Cerebellar cortex (tissue), 1 donor: ENCODE measurements at regions not wholly inside any gene's neighbourhood (a gene's known extent, or its start where the extent isn't known, plus 50 kb on each side); places are given as distances from the start of the nearest gene placed in this dataset.

Source experiments
- DNase-seq: peaks from one replicate; pipeline ENCODE4 v3.0.0-alpha.2; 2015; ENCODE audit warnings: low spot score

DNA sequence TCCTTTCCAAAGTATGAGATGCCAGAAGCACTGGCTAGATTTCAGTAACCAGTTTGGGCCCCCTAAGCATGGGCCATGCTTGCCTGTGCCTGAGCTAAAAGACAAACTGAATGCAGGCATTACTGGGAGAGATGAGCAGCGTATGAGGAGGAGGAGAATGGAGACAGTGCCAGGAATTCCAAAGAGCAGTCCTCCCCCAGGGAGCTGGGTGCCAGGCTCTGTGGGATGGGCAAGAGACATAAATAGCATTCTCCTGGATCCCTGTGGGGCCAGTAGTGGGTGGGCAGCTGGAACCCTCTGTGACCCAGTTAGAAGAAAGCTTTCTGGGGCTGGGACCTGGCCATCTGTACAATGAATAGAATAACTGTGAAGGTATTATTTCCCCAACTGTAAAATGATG lies 235.6 kb downstream of the KCNA4 start:
- no peak for DNase-seq

DNA sequence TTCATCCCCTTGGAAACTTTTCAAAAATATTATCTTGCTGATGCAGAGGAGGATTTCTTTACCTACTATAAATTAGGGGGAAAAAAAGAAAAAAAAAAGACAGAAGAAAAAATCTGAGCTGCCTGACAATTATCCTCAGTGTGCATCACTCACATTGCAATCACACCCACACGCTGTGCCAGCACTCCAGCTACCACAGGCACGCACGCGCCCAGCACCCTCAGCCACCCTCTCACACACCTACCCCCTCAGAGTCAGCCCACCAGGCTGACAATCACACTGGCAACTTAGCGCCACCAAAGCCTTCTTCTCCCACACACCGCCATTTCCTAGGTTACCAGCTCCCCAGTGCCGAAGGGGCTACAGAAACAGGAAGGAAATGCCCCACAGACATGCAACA lies 236.1 kb downstream of the KCNA4 start:
- DNase-seq, result no peak

GRCh38 chr11:29773656-29774264 lies 243.1 kb downstream of the KCNA4 start:
- DNase-seq, result no peak

DNA sequence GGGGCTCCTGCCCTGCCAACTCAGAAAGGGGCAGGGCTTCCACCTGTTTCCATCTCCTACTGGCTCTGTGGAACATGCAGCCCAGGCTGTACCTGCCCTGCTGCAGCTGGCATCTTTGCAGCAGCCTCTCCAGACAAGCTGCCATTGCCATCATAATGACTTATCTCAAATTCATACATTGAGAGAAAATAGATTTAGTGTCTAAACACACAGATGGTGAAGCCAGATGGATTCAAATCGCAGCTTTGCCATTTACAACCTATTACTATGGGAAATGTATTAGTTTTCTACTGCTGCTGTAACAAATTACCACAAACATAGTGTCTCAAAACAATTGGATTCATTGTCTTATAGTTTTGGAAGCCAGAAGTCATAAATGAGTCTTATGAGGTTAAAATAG lies 260.0 kb downstream of the KCNA4 start:
- no peak for DNase-seq

DNA sequence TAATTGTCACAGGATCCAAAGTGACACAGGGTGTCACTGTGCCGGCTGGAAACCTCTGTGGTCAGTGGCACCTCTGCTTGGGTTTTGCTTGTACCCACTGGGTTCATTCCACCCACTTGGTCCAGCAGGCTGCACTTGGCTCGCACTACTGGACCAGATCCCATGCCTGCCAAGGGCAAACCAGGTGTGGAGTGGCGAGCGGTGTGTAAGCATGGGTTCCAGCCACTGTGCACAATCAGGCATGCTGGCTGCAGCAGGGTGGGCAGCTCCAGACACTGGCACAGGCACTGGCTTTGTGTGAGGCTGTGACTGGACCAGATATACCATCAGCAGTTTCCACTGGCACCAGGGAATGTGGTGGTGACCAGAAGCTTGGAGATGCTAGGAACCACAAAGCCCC lies 261.4 kb downstream of the KCNA4 start:
- no peak for DNase-seq

DNA sequence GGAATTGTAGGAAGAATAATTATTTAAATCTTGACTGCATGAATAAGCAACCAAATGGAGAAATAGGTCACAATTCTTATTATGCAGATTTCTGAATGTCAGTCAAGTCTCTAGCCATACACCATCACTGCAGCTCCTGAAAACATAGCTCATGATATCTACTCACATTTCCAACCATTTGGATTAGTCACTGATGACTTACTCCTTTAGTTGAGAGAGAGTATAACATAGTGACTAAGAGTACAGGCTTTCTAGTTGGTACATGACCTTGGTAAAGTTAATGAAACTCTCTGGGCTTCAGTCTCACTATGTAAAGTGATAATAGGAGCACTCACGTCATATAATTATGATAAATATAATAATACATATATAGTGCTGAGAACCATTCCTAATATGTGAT lies 265.2 kb downstream of the KCNA4 start:
- DNase-seq, result no peak

- no peak for DNase-seq
Observed at GRCh38 chr11:29750392-29750791, 266.4 kb downstream of the KCNA4 start.

GRCh38 chr11:29734287-29734686 lies 282.5 kb downstream of the KCNA4 start:
- no peak for DNase-seq

- DNase-seq, result no peak
Observed at GRCh38 chr11:29713831-29714320, 303.0 kb downstream of the KCNA4 start.

DNA sequence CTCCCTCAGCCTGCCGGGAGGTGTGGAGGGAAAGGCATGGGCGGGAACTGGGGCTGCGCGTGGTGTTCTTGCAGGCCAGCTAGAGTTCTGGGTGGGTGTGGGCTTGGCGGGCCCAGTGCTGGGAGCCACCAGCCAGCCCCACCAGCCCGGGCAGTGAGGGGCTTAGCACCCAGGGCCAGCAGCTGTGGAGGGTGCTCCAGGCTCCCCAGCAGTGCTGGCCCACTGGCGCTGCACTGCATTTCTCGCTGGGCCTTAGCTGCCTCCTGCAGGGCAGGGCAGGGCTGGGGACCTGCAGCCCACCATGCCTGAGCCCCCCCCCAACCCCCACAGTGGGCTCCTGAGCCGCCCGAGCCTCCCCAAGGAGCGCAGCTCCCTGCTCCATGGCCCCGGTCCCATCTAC lies 304.2 kb downstream of the KCNA4 start:
- no peak for DNase-seq

DNA sequence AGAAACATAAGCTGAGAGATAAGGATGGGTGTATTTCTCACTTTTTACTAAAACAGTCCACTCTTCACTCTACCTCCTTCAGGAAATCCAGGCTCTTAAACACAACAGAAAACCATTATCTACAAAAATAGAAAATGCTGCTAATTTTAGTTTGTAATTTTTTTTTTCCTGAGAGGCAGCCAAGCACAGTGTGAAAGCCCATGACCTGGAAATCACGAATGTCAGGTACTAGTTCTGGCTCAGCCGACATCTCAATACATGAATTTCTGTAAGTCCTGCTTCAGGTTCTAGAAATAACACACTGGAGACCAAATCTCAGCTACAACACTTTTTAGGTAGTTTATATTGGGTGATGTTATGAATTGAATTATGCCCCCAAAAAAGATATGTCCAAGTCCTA lies 308.9 kb downstream of the KCNA4 start:
- DNase-seq, result no peak

DNA sequence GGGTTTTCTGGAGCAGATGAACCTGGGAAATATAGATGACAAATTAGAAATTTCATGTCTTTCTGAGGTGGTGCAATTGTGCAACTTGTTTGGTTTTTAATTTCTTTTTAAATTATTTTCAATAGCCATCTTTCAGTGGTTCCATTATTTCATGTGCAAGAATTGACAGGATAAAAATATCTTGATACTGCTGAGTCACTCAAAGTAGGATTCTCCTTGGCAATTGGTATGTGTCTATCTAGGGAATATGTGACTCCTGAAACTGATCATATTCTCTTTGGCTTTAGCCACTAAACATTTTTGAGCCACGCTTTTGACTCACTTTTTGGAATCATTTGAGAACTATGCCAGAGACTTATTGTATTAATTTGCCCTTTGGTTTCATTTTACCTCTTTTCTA lies 331.5 kb downstream of the KCNA4 start:
- no peak for DNase-seq

DNA sequence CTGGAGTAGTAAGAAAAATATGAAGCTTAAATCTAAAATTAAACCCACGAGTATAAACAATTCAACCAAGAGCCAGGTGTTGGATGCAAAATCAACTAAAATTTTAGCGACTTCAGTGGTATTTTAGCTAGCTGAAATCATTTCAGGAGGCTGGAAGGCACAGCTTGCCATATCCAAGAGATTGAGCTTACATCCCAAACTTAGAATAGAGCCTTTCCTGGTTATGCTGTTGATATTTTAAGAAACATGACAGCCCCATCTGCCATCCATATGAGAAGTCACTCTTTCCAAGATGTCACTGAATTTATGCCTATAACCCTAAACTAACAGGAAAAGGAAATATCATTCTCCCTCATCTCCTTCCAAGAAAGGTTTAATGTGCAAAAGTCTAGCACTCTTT lies 334.0 kb downstream of the KCNA4 start:
- DNase-seq, result no peak

DNA sequence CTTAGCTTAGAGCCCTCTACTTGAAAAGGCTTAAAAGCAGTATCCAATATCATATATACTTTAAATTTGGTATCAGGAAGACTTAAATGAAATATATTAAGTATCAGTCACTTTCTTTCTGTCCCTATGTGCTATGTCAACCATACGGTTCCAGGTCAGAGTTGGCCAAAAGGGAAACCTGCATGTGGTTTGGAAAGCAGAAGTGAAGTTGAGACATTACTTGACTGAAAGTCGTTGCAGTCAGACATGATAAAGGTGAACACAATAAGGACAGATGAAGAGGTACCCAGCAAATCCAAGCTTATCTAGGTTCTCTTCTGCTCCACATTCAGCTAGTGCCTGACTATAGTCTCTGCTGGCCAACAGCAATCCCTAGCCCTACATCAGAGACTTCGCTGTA lies 336.8 kb downstream of the KCNA4 start:
- DNase-seq, result no peak

DNA sequence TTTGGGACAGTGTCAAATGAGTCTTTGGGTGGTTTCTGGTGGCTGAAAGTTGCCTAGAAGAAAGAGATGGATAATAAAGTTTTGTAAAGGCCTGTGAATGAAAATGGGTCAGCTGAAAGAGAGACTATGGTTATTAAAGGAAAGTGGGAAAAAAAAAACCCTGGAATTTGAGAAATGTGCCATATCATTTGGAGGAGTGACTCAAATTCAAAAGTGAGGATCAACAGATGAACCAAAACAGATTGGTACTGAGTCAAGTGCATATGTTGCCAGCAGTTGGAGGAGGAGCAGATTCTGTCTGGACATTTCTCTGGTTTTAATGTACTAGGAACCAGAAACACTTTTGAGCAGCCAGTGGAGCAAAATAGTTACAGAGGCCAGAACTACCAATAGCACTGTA lies 339.8 kb downstream of the KCNA4 start:
- no peak for DNase-seq

GRCh38 chr11:29669310-29669709 lies 347.5 kb downstream of the KCNA4 start:
- no peak for DNase-seq

DNA sequence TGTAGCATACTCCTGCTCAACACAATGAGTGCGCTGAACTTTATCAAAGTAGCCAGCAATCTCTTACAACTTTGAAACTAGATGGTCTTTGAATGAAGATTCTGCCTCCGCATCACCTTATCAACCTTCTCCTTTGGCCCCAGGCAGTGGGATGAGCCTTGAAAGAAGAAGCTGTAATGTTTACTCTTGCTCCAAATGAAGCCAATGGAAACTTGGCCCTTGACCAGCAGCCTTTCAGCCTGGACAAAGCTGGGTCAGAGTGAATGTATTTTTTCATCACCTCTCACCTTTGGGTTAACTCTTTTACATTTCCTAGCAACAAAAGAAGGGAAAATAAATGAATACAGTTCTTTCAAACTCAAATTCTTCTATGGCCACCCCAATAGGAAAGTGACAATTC lies 359.1 kb downstream of the KCNA4 start:
- DNase-seq, result no peak

- DNase-seq, result no peak
Observed at GRCh38 chr11:29656597-29656996, 360.2 kb downstream of the KCNA4 start.

DNA sequence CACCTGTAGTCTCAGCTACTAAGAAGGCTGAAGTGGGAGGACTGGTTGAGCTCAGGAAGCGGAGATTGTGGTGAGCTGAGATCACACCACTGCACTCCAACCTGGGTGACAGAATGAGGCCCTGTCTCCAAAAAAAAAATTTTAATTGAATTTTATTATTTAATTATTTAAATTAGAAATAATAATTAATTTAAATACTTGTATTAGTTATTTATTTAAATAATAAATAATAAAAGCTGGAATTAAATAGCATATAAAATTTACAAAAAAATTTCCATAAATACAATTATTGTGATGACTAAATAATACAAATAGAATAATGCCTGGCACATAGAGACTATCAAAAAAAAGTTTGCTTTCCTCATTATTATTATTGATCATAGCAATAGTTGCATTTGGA lies 371.5 kb downstream of the KCNA4 start:
- no peak for DNase-seq

DNA sequence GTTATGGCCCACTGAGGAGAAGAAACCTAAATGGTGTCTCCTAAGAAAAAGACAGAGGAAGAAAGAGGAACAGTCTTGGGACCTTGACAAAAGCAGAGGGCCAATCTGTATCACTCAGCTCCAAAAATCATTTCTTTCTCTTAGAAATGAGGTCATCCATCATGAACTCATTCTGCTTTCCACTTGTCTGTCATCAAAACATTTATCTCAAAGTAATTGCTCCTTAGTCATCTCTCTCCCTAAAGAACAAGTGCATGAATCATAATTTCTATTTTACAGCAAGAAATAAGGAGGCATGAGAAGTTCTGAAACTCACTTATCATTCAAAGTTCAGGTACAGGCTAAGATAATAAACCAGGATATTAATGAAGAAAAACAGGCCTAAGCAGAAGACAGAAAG lies 375.6 kb downstream of the KCNA4 start:
- DNase-seq, result no peak

DNA sequence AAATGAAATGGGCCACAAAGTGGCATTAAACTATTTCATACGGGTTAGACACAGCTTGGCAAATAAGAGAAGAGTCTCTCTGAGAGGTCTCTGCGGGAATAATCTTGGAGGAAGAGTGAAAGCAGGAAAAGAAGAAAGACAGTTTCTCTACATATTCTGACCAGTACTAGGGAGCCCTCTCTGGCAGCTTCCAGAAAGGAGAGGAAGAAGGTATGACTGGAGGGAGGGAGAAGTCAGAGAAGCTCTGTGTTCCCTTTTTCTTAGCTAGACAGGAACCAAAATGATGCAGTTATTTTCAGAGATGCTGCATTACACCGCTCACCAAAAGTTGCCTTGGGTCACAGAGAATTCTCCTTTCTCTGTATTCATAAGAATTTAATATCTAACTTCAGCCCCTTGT lies 382.1 kb downstream of the KCNA4 start:
- DNase-seq, result no peak

DNA sequence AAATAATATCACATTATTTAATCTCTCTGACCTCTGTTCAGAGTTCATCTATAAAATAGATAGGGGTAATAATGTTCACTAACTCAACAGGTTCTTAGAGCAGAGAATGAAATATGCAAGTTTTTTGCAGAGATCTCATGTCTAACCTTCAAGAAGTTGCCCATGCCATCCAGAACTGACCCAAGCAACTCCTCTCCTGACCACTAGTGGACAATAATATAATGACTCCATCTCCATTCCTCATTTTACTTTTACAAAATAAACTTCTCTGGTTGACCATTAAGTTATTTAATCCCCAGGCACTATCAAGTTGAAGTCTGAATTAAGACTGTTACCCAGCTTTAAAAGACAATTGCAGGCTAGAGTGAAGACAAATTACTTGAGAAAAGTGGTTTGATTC lies 382.6 kb downstream of the KCNA4 start:
- no peak for DNase-seq

DNA sequence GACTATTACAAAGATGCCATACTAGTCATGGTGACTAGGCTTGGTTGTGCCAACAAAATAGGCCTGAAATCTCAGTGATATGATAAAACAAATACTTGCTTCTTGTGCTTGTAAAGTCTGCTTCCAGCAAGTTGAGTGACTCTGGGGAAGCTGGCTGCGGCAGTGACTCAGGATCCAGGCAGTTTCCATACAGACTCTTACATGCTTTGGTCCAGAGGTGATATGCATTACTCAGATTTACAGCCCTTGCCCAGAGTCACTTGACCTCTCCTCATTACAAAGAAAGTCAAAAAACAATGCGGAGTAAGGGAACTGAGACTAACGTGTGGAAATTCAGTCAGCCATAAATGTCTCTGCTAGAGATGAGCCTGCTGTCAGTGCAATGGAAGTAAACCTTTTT lies 387.5 kb downstream of the KCNA4 start:
- no peak for DNase-seq

DNA sequence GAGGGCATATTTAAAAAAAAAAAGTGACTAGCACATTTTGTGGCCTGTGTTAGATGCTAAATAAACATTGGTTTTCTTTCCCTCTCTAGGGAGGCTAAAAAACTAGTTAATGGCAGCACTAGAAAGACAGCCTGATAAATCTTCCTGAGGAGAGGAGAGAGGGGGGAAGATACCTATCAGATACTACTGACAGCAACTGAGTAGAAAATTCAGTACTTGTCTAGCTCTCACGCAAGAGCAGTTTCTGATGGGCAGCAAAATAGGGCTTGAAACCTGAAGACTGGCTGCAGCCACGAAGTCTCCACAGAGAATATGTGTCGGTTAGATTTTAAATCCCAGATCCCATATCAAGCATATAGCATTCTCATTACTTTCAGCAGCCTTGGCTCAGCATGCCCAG lies 388.2 kb downstream of the KCNA4 start:
- no peak for DNase-seq

DNA sequence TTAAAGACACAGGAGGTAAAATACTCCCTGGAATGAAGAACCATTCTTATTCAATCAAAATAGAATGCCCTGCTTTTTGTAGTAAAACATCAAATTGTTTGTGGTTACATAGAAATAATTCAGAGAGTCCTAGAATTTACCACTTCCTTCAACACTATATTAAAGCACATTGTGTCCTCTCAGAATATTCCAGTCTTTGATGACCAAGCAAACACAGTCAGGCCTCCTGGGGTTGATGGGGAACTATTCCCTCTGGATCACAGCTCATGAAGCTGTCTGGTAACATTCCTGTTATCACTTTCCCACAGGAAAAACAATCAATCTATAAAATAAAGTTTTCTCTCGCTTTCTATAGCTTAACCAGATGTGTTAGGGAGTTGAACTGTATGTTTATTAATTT lies 389.3 kb downstream of the KCNA4 start:
- no peak for DNase-seq
